ENCODE measurements at regions not wholly inside any gene's neighbourhood (a gene's known extent, or its start where the extent isn't known, plus 50 kb on each side); places are given as distances from the start of the nearest gene placed in this dataset.

- TF ChIP-seq POLR2A (IDR thresholded peaks at IDR 0.05; ENCODE audit: low read depth, low read length) (no peak), CTCF (IDR thresholded peaks at IDR 0.05; ENCODE audit: extremely low read depth in 1 of 2, insufficient read depth in 1 of 2, low read depth in 1 of 2, low read length in 2 of 2) (no peak)
Observed at GRCh38 chr16:6148361-6148760, 1050.8 kb upstream of the EEF2KMT start.
